Prostate gland (tissue), 2 donors: ENCODE measurements at regions not wholly inside any gene's neighbourhood (a gene's known extent, or its start where the extent isn't known, plus 50 kb on each side); places are given as distances from the start of the nearest gene placed in this dataset.

Experiments
- CTCF ChIP-seq, 4 experiments: fragments of 200-600 bp in 2 of 4; fragments of 450-650 bp in 2 of 4; sonication (generic) in 2 of 4; IDR thresholded peaks; 1 replicate in 3 of 4; 2 replicates in 1 of 4; pipeline ENCODE4 v1.5.1; 2016 to 2019; ENCODE audit warnings: antibody characterized with exemption in 4 of 4, mild to moderate bottlenecking in 2 of 4, moderate library complexity in 2 of 4
- POLR2A ChIP-seq: fragments of 450-650 bp; IDR thresholded peaks from one replicate; pipeline ENCODE4 v1.6.1; 2016; ENCODE audit warnings: antibody characterized with exemption, mild to moderate bottlenecking

GRCh38 chr11:70550456-70551195 is 152.3 kb downstream of the CTTN start:
- TF ChIP-seq CTCF (IDR thresholded peaks at IDR 0.05) (no peak), POLR2A (no peak)
